HG03159 (cell line): ENCODE measurements at regions not wholly inside any gene's neighbourhood (a gene's known extent, or its start where the extent isn't known, plus 50 kb on each side); places are given as distances from the start of the nearest gene placed in this dataset.

Source experiments
- ATAC-seq: cut with Tn5 transposase; IDR thresholded peaks from one replicate; pipeline ENCODE4 v1.9.1; 2021; ENCODE audit warnings: mild to moderate bottlenecking, moderate library complexity; ENCODE audit not compliant: unreplicated experiment

- peak; percentile 78 for ATAC-seq
These were observed 132.6 kb upstream of the HES1 start for GRCh38 chr3:194003114-194004057.

- ATAC-seq, result no peak
These were observed 129.9 kb upstream of the HES1 start for GRCh38 chr3:194005930-194006501.

- no peak for ATAC-seq
These were observed 128.2 kb upstream of the HES1 start for GRCh38 chr3:194007592-194008337.

GRCh38 chr3:194009019-194009418, 126.9 kb upstream of the HES1 start:
- ATAC-seq, result no peak

GRCh38 chr3:194009892-194010533, 125.9 kb upstream of the HES1 start:
- ATAC-seq, result no peak

GRCh38 chr3:194011807-194012206, 124.1 kb upstream of the HES1 start:
- ATAC-seq, result no peak

GRCh38 chr3:194013928-194014327, 122.0 kb upstream of the HES1 start:
- no peak for ATAC-seq

GRCh38 chr3:194014756-194015155, 121.2 kb upstream of the HES1 start:
- ATAC-seq, result no peak

- no peak for ATAC-seq
These were observed 116.4 kb upstream of the HES1 start for GRCh38 chr3:194019398-194020165.

GRCh38 chr3:194022052-194022451, 113.9 kb upstream of the HES1 start:
- ATAC-seq, result no peak

- no peak for ATAC-seq
These were observed 113.1 kb upstream of the HES1 start for GRCh38 chr3:194022816-194023215.

- no peak for ATAC-seq
These were observed 112.3 kb upstream of the HES1 start for GRCh38 chr3:194023501-194024280.

GRCh38 chr3:194025119-194025518, 110.8 kb upstream of the HES1 start:
- no peak for ATAC-seq

- ATAC-seq, result no peak
These were observed 110.0 kb upstream of the HES1 start for GRCh38 chr3:194025951-194026350.

GRCh38 chr3:194028434-194029004, 107.4 kb upstream of the HES1 start:
- ATAC-seq, result no peak

GRCh38 chr3:194029846-194030245, 106.1 kb upstream of the HES1 start:
- ATAC-seq, result no peak

- no peak for ATAC-seq
These were observed 105.6 kb upstream of the HES1 start for GRCh38 chr3:194030372-194030771.

GRCh38 chr3:194031349-194031748, 104.6 kb upstream of the HES1 start:
- ATAC-seq, result no peak
